Inflammatory macrophage treated with lipopolysaccharide for 4 hours (primary cell): ENCODE measurements at regions not wholly inside any gene's neighbourhood (a gene's known extent, or its start where the extent isn't known, plus 50 kb on each side); places are given as distances from the start of the nearest gene placed in this dataset.

Experiments
- DNase-seq: peaks from one replicate; pipeline ENCODE4 v3.0.0-alpha.2; 2020

GRCh38 chr9:129377931-129378661 is 200.0 kb upstream of the IER5L start:
- DNase-seq = no peak

DNA sequence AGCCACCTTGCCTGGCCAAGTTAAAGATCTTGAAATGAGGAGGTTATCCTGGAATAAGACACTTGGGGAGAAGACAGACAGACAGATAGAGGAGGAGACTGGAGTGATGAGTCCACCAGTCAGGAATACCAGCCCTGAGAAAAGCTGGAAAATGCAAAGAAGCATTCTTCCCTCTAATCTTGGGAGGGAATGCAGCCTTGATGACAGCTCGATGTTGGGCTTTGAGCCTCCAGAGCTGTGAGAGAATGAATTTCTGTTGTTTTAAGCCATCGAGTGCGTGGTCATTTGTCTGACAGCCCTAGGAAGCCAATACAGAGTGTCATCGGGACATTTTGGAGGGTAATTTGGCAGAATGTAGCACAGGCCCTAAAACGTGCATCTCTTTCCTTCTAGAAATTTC is 199.1 kb upstream of the IER5L start:
- no peak for DNase-seq

DNA sequence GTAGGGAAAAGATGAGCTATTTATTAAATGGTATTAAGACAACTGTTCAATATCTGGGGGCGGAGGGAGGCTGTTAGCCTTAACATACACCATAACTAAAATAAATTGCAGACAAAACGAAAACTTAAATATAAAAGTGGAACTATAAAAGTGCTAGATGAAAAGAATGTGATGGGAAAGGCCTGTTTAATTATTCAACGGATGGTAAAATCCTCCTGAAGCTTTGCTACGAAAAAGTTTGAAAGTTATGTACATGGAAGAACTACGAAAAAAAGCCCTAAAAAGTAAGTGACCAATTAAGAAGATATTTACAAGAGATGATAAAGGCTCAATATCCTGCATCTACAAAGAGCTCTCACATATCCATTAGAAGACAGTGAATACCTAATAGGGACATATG is 197.8 kb upstream of the IER5L start:
- DNase-seq = no peak

DNA sequence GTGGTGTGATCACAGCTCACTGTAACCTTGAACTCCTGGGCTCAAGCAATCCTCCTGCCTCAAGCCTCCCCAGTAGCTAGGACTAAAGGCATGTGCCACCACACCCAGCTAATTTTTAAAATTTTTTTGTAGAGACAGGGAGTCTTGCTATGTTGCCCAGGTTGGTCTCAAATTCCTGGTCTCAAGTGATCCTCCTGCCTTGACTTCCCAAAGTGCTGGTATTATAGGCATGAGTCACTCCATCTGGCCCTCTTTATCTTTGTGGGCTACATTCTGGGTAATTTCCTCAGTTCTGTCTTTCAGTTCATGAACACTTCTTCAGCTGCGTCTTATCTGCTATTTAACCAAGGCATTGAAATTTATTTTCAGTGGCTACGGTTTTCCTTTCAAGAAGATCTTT is 196.6 kb upstream of the IER5L start:
- no peak for DNase-seq

DNA sequence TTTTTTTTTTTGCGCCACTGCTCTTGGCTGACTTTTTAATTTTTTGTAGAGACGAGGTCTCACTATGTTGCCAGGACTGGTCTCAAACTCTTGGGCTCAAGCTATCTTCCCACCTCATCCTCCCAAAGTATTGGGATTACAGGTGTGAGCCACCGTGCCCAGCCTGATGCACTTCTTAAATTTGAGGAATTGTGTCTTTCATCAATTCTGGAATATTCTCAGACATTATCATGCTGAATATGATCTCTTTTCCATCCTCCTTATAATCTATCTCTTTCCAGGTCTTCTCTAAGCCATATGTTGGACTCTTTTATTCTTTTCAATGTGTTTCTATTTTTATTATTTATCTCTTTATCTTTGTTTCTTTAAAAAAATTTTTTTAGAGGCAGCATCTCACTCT is 196.2 kb upstream of the IER5L start:
- no peak for DNase-seq

- DNase-seq = no peak
These were observed 195.3 kb upstream of the IER5L start for GRCh38 chr9:129373361-129373760.

DNA sequence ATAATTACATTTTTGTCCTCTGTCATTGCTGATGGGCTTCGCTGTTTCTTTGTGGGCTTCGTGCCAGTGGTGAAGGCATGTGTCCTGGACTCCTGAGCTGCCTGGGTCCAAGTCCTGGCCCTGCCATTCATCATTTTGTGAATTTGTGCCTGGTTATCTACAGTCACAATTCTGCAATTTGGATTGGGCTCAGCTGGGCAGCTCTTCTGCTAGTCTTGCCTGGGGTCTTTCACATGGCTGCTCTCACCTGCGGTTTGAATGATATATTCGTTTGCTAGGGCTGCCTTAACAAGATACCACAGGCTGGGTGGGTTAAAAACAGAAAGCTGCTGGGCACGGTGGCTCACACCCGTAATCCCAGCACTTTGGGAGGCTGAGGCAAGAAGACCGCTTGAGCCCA is 192.7 kb upstream of the IER5L start:
- DNase-seq = no peak

DNA sequence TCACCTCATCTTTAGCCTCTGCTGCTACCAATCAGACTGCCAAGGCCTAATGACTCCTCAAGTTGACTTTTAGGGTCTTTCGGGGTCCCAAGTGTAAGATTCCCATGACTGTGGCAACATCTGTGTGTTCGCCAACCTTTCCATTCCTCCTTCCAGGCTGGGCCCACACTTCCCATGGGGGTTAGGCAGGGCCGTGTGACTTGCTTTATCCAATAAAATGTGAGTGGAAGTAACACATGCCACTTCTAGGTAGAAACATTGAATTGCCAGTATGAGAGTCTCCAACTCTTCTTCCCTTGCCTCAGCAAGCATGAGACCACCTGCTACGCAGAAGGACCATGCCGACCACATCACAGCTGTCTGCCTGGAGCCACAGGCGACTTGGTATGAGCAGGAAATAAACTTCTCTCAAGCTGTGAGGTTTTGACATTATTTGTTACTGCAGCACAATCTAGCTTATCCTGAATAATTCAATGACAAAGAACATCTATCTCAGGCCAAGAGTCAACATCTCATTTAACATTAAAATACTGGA is 190.4 kb upstream of the IER5L start:
- no peak for DNase-seq

- DNase-seq = no peak
These were observed 189.2 kb upstream of the IER5L start for GRCh38 chr9:129367287-129367686.

GRCh38 chr9:129365196-129365595 is 187.1 kb upstream of the IER5L start:
- DNase-seq = no peak

DNA sequence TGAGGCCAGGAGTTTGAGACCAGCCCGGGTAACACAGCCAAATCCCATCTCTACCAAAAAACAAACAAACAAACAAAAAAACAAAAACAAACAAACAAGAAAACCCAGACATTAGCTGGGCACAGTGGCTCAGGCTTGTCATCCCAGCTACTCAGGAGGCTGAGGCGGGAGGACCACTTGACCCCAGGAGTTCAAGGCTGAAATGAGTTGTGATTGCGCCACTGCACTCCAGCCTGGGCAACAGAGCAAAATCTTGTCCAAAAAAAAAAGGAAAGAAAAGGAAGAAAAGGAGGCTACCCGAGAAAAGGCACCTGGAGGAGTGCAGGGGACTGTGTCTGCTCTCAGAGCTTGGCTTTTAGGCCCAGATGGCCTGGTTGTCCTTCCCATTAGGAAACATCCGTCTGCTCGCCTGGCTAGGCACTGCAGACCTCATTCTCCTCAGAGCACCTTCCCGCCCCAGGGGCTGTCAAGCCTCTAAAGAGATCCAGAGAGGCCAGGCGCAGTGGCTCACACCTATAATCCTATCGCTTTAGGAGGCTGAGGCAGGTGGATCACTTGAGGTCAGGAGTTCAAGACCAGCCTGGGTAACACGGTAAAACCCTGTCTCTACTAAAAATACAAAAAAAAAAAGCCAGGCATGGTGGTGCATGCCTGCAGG is 185.3 kb upstream of the IER5L start:
- no peak for DNase-seq

DNA sequence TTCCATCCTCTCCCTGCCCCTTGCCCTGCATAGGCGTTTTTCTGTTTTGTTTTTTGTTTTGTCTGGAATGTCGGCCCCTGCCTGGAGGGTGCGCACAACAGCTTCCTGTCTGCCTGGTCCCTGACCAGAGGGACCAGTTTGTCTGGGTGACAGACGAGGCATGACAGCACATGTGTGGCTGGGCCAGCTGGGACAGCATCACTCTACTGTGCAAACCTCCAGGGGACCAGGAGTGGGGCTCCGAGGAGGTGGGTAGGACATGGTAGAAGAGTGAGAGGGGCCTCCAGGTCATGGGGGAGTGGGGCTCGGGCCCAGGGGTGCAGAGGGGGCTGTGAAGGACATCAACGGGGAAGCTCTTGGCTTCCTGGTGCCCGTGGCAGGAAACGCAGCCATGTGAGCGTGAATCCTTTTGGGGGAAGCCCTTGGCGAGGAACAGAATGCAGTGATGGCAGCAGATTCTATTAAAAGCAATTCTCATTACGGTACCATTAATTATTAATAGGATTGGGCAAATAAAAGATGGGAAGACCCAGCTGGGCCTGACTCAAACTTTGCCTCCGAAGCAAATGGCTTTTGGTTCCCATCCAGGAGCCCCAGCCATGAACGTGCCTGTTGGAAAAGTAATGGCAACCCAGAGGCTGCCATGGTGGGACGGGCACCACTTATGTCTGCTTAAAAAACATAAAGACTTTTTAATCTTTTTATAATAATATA is 184.4 kb upstream of the IER5L start:
- DNase-seq = no peak

GRCh38 chr9:129361196-129361595 is 183.1 kb upstream of the IER5L start:
- DNase-seq = no peak

- no peak for DNase-seq
These were observed 182.0 kb upstream of the IER5L start for GRCh38 chr9:129359916-129360536.

GRCh38 chr9:129359162-129359811 is 181.2 kb upstream of the IER5L start:
- no peak for DNase-seq

DNA sequence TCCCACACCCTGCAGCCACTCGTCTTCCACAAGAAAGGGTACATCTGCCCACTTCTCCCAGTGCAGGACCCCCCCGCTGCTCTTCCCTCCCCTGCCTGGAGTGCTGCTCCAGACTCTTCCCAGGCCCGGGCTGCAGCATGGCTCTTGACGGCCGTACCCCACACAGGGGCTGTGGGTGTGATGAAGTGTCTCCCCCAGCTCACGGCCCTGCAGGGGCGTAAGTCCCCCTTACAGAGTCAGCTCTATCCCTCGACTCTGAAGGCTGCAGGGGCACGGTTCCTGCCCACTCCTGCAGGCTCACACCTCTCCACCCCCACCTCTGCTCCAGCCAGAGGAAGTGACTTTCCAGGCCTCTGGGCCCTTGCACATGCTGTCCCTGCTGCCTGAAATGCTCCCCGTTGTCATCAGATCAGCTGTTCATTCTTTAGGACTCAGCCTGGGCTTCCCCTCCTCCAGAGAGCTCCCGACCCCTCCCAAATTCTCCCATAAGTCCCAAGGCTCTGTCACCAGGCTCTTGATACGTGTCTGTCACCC is 180.6 kb upstream of the IER5L start:
- no peak for DNase-seq

GRCh38 chr9:129357773-129358245 is 179.7 kb upstream of the IER5L start:
- no peak for DNase-seq

- DNase-seq = no peak
These were observed 179.1 kb upstream of the IER5L start for GRCh38 chr9:129356871-129357772.

GRCh38 chr9:129355631-129356030 is 177.6 kb upstream of the IER5L start:
- no peak for DNase-seq

DNA sequence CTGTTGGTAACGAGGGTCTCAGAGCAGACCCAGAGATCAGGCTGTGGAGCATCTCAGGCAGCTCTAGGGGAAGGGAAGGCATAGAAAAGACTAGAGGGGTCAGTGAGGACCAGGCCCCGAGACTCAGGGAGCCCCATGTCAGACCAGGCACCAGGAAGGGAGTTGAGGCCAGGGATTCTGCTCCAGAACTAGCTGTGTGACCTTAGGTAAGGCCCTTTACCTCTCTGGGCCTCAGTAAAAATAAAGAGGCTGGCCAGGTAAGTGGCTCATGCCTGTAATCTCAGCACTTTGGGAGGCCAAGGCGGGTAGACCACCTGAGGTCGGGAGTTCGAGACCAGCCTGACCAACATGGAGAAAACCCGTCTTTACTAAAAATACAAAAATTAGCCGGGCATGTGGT is 176.4 kb upstream of the IER5L start:
- no peak for DNase-seq

DNA sequence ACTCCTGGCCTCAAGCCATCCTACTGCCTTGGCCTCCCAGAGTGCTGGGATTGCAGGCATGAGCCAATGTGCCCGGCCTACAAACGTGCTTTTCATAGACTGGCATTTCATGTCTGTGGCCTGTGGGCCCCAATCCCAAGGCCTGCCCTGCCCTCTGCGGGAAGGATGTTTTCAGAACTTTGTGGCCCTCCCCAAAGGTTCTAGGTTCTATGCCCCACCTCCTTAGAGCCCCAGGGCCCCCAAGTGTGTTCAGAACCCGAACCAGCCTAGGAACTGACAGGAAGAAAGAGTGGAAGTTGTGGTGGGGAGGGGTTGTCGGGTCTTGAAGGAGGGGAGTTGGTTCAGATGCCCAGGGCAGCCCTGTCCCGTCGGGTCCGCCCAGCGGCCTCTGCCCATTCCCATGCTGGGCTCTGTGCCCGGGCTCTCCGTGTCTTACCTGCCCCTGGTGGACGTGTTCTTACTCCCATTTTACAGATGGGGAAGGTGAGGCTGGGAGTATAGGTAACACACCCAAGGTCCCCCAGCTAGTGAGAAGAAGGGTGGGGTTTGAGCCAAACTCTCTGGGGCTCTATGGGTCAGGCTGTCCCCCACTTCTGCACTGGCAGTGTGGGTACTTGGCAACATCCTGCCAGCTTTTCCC is 175.8 kb upstream of the IER5L start:
- no peak for DNase-seq
